Astrocyte (in vitro differentiated cells and primary cell): ENCODE measurements at regions not wholly inside any gene's neighbourhood (a gene's known extent, or its start where the extent isn't known, plus 50 kb on each side); places are given as distances from the start of the nearest gene placed in this dataset.
"Not testable (repeated sequence)": the region's sequence is repeated elsewhere in the genome, so short reads cannot be mapped to it uniquely, and the experiment has no call there.

Experiments
- DNase-seq: peaks from one replicate; pipeline ENCODE4 v3.0.0-alpha.2; 2010; ENCODE audit warnings: low read depth
- FAIRE-seq: peaks from 2 replicates; lab custom pipeline; 2011; peaks lifted over from hg19 to GRCh38; lab: Jason Lieb, UNC
- H2AFZ ChIP-seq: 2 replicates; pipeline ENCODE4 v1.6.0; 2012; ENCODE audit warnings: low read depth, low read length, inconsistent platforms
- H3K27ac ChIP-seq: 2 replicates; pipeline ENCODE4 v1.5.1; 2011; ENCODE audit warnings: low read depth, low read length, inconsistent platforms
- H3K27me3 ChIP-seq: 2 replicates; pipeline ENCODE4 v1.6.0; 2011; ENCODE audit warnings: low read length, inconsistent platforms; ENCODE audit not compliant: insufficient read depth
- H3K36me3 ChIP-seq: 2 replicates; pipeline ENCODE4 v1.5.1; 2011; ENCODE audit warnings: low read length, inconsistent platforms; ENCODE audit not compliant: insufficient read depth
- H3K4me1 ChIP-seq: 2 replicates; pipeline ENCODE4 v1.5.1; 2011; ENCODE audit warnings: low read length, inconsistent platforms; ENCODE audit not compliant: insufficient read depth
- H3K4me2 ChIP-seq: 2 replicates; pipeline ENCODE4 v1.6.0; 2012; ENCODE audit warnings: low read length, inconsistent platforms
- H3K4me3 ChIP-seq: 2 replicates; pipeline ENCODE4 v1.5.1; 2011; ENCODE audit warnings: low read depth, mild to moderate bottlenecking, low read length, inconsistent platforms; ENCODE audit not compliant: insufficient read depth
- H3K79me2 ChIP-seq: 2 replicates; pipeline ENCODE4 v1.6.0; 2012; ENCODE audit warnings: mild to moderate bottlenecking, low read length, inconsistent platforms; ENCODE audit not compliant: insufficient read depth
- H3K9ac ChIP-seq: 2 replicates; pipeline ENCODE4 v1.6.0; 2012; ENCODE audit warnings: mild to moderate bottlenecking, low read length, inconsistent platforms
- H3K9me3 ChIP-seq: 2 replicates; pipeline ENCODE4 v1.5.1; 2012; ENCODE audit warnings: low read depth, mild to moderate bottlenecking, low read length, inconsistent platforms; ENCODE audit not compliant: insufficient read depth
- H4K20me1 ChIP-seq: 2 replicates; pipeline ENCODE4 v1.6.0; 2012; ENCODE audit warnings: low read length, inconsistent platforms; ENCODE audit not compliant: insufficient read depth
- H3K27ac Mint-ChIP-seq: one replicate; pipeline ENCODE4 v1.8.0; 2021; ENCODE audit warnings: mild to moderate bottlenecking, mixed read lengths; ENCODE audit not compliant: unreplicated experiment
- H3K27me3 Mint-ChIP-seq: one replicate; pipeline ENCODE4 v1.8.0; 2021; ENCODE audit warnings: low read depth, mixed read lengths; ENCODE audit not compliant: unreplicated experiment
- H3K36me3 Mint-ChIP-seq: one replicate; pipeline ENCODE4 v1.8.0; 2021; ENCODE audit warnings: low read depth, mixed read lengths; ENCODE audit not compliant: unreplicated experiment
- H3K4me1 Mint-ChIP-seq: one replicate; pipeline ENCODE4 v1.8.0; 2021; ENCODE audit warnings: low read depth, mixed read lengths; ENCODE audit not compliant: unreplicated experiment
- H3K4me3 Mint-ChIP-seq: one replicate; pipeline ENCODE4 v1.8.0; 2021; ENCODE audit warnings: mild to moderate bottlenecking, moderate library complexity, mixed read lengths; ENCODE audit not compliant: unreplicated experiment
- H3K9me3 Mint-ChIP-seq: one replicate; pipeline ENCODE4 v1.8.0; 2021; ENCODE audit warnings: mild to moderate bottlenecking, mixed read lengths; ENCODE audit not compliant: unreplicated experiment
- CTCF ChIP-seq: IDR thresholded peaks from 2 replicates; pipeline ENCODE4 v1.5.1; 2011; ENCODE audit warnings: low read depth, mild to moderate bottlenecking, inconsistent platforms, low read length, moderate library complexity; ENCODE audit not compliant: insufficient read depth
- EZH2 ChIP-seq: IDR thresholded peaks from 2 replicates; pipeline ENCODE4 v1.6.1; 2012; ENCODE audit warnings: mild to moderate bottlenecking, low read length, inconsistent platforms; ENCODE audit not compliant: insufficient read depth

GRCh38 chr2:132252894-132253264 is 91.1 kb upstream of the ANKRD30BL start:
- Histone ChIP-seq H3K9ac (no peak overlapping the region), H3K4me2 (no peak overlapping the region), H2AFZ (no peak overlapping the region), H3K9me3 (no peaks in the 10 kb centered on the region), H3K79me2 (no peaks in the 10 kb centered on the region), H3K4me3 (no peak overlapping the region), H3K36me3 (no peaks in the 10 kb centered on the region), H3K27me3 (no peaks in the 10 kb centered on the region), H3K27ac (no peak overlapping the region), H4K20me1 (no peaks in the 10 kb centered on the region), H3K4me1 (no peaks in the 10 kb centered on the region)
- H3K4me3 Mint-ChIP-seq = no peak overlapping the region
- DNase-seq (no peak), FAIRE-seq (no peak)
- no peaks in the 10 kb centered on the region for H3K4me1 Mint-ChIP-seq
- no peaks in the 10 kb centered on the region for H3K27me3 Mint-ChIP-seq
- H3K9me3 Mint-ChIP-seq = peaks cover 24% of the 10 kb centered on the region
- no peak overlapping the region for H3K27ac Mint-ChIP-seq
- TF ChIP-seq CTCF = no peak
- TF ChIP-seq EZH2 = no peak
- no peaks in the 10 kb centered on the region for H3K36me3 Mint-ChIP-seq

GRCh38 chr2:132253496-132254305 is 91.9 kb upstream of the ANKRD30BL start:
- peaks cover 20% of the 10 kb centered on the region for H3K9me3 Mint-ChIP-seq
- no peak overlapping the region for H3K27ac ChIP-seq
- no peaks in the 10 kb centered on the region for H3K36me3 ChIP-seq
- H3K27ac Mint-ChIP-seq = no peak overlapping the region
- H3K27me3 ChIP-seq = no peaks in the 10 kb centered on the region
- TF ChIP-seq EZH2 (no peak), CTCF (no peak)
- H3K9me3 ChIP-seq = no peaks in the 10 kb centered on the region
- H3K4me1 Mint-ChIP-seq = no peaks in the 10 kb centered on the region
- H3K79me2 ChIP-seq = no peaks in the 10 kb centered on the region
- no peak overlapping the region for H2AFZ ChIP-seq
- no peaks in the 10 kb centered on the region for H4K20me1 ChIP-seq
- DNase-seq = no peak
- H3K4me3 ChIP-seq = no peak overlapping the region
- H3K4me3 Mint-ChIP-seq = no peak overlapping the region
- no peak for FAIRE-seq
- H3K9ac ChIP-seq = no peak overlapping the region
- no peaks in the 10 kb centered on the region for H3K36me3 Mint-ChIP-seq
- no peaks in the 10 kb centered on the region for H3K4me1 ChIP-seq
- H3K4me2 ChIP-seq = no peak overlapping the region
- H3K27me3 Mint-ChIP-seq = no peaks in the 10 kb centered on the region

- not testable (repeated sequence) for H3K27me3 ChIP-seq, H3K4me2 ChIP-seq, H2AFZ ChIP-seq, H3K27ac Mint-ChIP-seq, H4K20me1 ChIP-seq, H3K4me1 Mint-ChIP-seq, H3K4me1 ChIP-seq, FAIRE-seq, H3K9me3 ChIP-seq, H3K36me3 Mint-ChIP-seq, H3K27ac ChIP-seq, H3K79me2 ChIP-seq, H3K4me3 ChIP-seq, H3K36me3 ChIP-seq, H3K4me3 Mint-ChIP-seq, H3K27me3 Mint-ChIP-seq, H3K9ac ChIP-seq, DNase-seq
- H3K9me3 Mint-ChIP-seq = peaks cover 22% of the 10 kb centered on the region
These were observed 92.7 kb upstream of the ANKRD30BL start for GRCh38 chr2:132254306-132254919.
